ENCODE measurements at regions not wholly inside any gene's neighbourhood (a gene's known extent, or its start where the extent isn't known, plus 50 kb on each side); places are given as distances from the start of the nearest gene placed in this dataset.
A peak's percentile ranks its signal among the peaks of the same experiment; 100 is the strongest.

DNA sequence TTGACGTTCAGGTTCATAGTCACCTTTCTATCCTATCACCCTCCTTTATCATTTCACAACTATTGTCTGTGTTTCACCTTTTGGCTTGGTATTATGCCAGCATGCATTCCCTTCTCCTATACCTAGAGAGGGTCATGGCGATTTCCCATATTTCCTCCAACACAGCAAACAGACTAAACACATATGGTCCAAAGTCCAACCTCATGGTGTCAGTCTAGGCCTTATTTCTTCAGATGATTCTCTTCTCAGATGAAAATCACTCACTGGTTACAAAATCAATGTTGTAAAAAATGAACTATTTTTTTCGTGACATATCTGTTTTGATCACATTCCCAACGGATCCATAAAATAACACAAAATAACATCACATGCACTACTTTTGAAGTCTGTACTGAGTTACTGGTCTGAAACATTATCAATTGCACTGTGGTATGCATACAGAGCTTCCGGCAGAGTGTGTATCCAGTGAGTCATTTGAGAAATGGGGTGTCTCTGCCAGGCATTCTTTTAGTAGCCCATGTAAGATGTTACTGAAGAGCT is 204.8 kb upstream of the GALNT5 start (continued):
- no peak for TF ChIP-seq SOX13 (IDR thresholded peaks at IDR 0.05)
- peak in 1 of 2 experiments; percentile 83; a peak in 2 of 4 replicates for TF ChIP-seq SOX13 (CRISPR knock-in tag; conservative IDR thresholded peaks at IDR 0.05 in 1 of 2, IDR thresholded peaks at IDR 0.05 in 1 of 2)
- TF ChIP-seq THYN1 (CRISPR knock-in tag; IDR thresholded peaks at IDR 0.05; ENCODE audit: borderline replicate concordance, low read depth), result no peak
- TF ChIP-seq MED1 (CRISPR knock-in tag; IDR thresholded peaks at IDR 0.05), result no peak
- no peak for TF ChIP-seq JDP2 (CRISPR knock-in tag; IDR thresholded peaks at IDR 0.05; ENCODE audit: borderline replicate concordance)
- TF ChIP-seq HMGXB3 (CRISPR knock-in tag; IDR thresholded peaks at IDR 0.05; ENCODE audit: borderline replicate concordance), result 0 out of 2 replicates have a peak, but pooled peaks have one; percentile 32
- TF ChIP-seq SP140L (CRISPR knock-in tag; IDR thresholded peaks at IDR 0.05; ENCODE audit: borderline replicate concordance), result no peak
- no peak for TF ChIP-seq SALL2 (CRISPR knock-in tag; IDR thresholded peaks at IDR 0.05)
- TF ChIP-seq FOSL1 (CRISPR knock-in tag; IDR thresholded peaks at IDR 0.05; ENCODE audit: borderline replicate concordance), result peak; percentile 81
- TF ChIP-seq, protein P1, sequence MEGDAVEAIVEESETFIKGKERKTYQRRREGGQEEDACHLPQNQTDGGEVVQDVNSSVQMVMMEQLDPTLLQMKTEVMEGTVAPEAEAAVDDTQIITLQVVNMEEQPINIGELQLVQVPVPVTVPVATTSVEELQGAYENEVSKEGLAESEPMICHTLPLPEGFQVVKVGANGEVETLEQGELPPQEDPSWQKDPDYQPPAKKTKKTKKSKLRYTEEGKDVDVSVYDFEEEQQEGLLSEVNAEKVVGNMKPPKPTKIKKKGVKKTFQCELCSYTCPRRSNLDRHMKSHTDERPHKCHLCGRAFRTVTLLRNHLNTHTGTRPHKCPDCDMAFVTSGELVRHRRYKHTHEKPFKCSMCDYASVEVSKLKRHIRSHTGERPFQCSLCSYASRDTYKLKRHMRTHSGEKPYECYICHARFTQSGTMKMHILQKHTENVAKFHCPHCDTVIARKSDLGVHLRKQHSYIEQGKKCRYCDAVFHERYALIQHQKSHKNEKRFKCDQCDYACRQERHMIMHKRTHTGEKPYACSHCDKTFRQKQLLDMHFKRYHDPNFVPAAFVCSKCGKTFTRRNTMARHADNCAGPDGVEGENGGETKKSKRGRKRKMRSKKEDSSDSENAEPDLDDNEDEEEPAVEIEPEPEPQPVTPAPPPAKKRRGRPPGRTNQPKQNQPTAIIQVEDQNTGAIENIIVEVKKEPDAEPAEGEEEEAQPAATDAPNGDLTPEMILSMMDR (CRISPR knock-in tag; IDR thresholded peaks at IDR 0.05), result no peak
- TF ChIP-seq ZNF207 (IDR thresholded peaks at IDR 0.05; ENCODE audit: borderline replicate concordance), result no peak
- TF ChIP-seq ZEB1 (IDR thresholded peaks at IDR 0.05; ENCODE audit: insufficient replicate concordance, low read depth), result no peak
- no peak for TF ChIP-seq ZNF761 (CRISPR knock-in tag; conservative IDR thresholded peaks at IDR 0.05)
- no peak for TF ChIP-seq KLF6 (CRISPR knock-in tag; IDR thresholded peaks at IDR 0.05)
- no peak for TF ChIP-seq PHB2 (IDR thresholded peaks at IDR 0.05; ENCODE audit: partially characterized antibody)
- no peak for TF ChIP-seq ZNF431 (CRISPR knock-in tag; IDR thresholded peaks at IDR 0.05; ENCODE audit: borderline replicate concordance, low read depth)
- TF ChIP-seq TP53 (CRISPR knock-in tag; conservative IDR thresholded peaks at IDR 0.05), result no peak
- TF ChIP-seq ZBTB7A (CRISPR knock-in tag; IDR thresholded peaks at IDR 0.05), result no peak
- TF ChIP-seq FOXO1 (CRISPR knock-in tag; IDR thresholded peaks at IDR 0.05), result no peak
- TF ChIP-seq, protein P2, sequence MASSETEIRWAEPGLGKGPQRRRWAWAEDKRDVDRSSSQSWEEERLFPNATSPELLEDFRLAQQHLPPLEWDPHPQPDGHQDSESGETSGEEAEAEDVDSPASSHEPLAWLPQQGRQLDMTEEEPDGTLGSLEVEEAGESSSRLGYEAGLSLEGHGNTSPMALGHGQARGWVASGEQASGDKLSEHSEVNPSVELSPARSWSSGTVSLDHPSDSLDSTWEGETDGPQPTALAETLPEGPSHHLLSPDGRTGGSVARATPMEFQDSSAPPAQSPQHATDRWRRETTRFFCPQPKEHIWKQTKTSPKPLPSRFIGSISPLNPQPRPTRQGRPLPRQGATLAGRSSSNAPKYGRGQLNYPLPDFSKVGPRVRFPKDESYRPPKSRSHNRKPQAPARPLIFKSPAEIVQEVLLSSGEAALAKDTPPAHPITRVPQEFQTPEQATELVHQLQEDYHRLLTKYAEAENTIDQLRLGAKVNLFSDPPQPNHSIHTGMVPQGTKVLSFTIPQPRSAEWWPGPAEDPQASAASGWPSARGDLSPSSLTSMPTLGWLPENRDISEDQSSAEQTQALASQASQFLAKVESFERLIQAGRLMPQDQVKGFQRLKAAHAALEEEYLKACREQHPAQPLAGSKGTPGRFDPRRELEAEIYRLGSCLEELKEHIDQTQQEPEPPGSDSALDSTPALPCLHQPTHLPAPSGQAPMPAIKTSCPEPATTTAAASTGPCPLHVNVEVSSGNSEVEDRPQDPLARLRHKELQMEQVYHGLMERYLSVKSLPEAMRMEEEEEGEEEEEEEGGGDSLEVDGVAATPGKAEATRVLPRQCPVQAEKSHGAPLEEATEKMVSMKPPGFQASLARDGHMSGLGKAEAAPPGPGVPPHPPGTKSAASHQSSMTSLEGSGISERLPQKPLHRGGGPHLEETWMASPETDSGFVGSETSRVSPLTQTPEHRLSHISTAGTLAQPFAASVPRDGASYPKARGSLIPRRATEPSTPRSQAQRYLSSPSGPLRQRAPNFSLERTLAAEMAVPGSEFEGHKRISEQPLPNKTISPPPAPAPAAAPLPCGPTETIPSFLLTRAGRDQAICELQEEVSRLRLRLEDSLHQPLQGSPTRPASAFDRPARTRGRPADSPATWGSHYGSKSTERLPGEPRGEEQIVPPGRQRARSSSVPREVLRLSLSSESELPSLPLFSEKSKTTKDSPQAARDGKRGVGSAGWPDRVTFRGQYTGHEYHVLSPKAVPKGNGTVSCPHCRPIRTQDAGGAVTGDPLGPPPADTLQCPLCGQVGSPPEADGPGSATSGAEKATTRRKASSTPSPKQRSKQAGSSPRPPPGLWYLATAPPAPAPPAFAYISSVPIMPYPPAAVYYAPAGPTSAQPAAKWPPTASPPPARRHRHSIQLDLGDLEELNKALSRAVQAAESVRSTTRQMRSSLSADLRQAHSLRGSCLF (CRISPR knock-in tag; IDR thresholded peaks at IDR 0.05; ENCODE audit: borderline replicate concordance), result no peak
- no peak for TF ChIP-seq SP4 (CRISPR knock-in tag; IDR thresholded peaks at IDR 0.05)

All from HepG2 (cell line).